ENCODE measurements at regions not wholly inside any gene's neighbourhood (a gene's known extent, or its start where the extent isn't known, plus 50 kb on each side); places are given as distances from the start of the nearest gene placed in this dataset.
A peak's percentile ranks its signal among the peaks of the same experiment; 100 is the strongest.

DNA sequence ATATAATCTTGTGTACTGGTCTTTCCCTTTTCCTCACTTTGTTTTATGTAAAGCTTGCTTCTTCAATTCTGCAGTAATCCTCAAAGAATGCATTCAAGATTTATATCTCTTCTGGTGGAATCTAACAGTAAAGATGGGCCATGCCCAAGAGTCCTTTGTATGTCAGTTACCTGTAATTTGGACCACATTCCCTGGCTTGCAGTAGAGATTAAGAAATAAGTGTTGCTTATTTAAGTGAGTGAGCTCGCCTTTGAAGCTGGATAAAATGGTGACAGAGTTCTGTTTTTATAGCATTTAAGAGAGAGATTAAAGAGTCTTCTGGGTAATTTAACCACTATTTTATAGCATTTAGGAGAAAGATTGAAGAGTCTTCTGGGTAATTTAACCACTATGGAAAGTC, 262.1 kb upstream of the ATP2B1 start:
- no peaks in the 10 kb centered on the region for H3K9me3 ChIP-seq
- TF ChIP-seq, protein P1, sequence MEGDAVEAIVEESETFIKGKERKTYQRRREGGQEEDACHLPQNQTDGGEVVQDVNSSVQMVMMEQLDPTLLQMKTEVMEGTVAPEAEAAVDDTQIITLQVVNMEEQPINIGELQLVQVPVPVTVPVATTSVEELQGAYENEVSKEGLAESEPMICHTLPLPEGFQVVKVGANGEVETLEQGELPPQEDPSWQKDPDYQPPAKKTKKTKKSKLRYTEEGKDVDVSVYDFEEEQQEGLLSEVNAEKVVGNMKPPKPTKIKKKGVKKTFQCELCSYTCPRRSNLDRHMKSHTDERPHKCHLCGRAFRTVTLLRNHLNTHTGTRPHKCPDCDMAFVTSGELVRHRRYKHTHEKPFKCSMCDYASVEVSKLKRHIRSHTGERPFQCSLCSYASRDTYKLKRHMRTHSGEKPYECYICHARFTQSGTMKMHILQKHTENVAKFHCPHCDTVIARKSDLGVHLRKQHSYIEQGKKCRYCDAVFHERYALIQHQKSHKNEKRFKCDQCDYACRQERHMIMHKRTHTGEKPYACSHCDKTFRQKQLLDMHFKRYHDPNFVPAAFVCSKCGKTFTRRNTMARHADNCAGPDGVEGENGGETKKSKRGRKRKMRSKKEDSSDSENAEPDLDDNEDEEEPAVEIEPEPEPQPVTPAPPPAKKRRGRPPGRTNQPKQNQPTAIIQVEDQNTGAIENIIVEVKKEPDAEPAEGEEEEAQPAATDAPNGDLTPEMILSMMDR (IDR thresholded peaks at IDR 0.05) = no peak
- ATAC-seq (no peak), DNase-seq (no peak)
- intact Hi-C loops (cut with DNase I, micrococcal nuclease) = no loop called here
- no peak overlapping the region for H3K4me3 ChIP-seq
- H3K4me1 ChIP-seq (ENCODE audit: low read depth) = no peaks in the 10 kb centered on the region
- no peaks in the 10 kb centered on the region for H3K36me3 ChIP-seq (ENCODE audit: low read depth)

DNA sequence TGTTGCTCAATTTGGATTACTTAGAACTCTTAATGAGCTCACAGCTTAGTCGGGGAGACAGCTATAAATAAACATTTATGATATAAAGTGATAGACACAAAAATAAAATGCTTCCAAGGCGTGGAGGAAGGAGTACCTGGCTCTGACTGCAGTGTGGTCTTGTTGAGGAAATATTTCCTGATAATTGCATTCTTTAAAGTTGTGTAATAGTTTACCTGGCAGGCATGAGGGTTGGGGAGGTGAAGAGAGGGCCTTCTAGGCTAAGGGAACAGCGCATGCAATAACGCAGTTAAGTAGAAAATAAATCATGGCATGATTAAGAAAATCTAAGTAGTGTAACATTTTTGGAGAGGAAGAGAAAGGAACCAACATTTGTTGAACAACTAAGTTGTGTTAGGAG, 260.5 kb upstream of the ATP2B1 start:
- Histone ChIP-seq H3K4me3 (no peak overlapping the region), H3K36me3 (ENCODE audit: low read depth) (no peaks in the 10 kb centered on the region), H3K4me1 (ENCODE audit: low read depth) (peaks cover 6% of the 10 kb centered on the region), H3K9me3 (no peaks in the 10 kb centered on the region)
- TF ChIP-seq, protein P1 (IDR thresholded peaks at IDR 0.05) = no peak
- no peak for ATAC-seq
- DNase-seq = no peak
- intact Hi-C loops (cut with DNase I, micrococcal nuclease) = loop anchor here in 1 of 2 donors (10.0 kb wide), 2 partner anchors 264 to 424 kb away; partner anchors contain the start of gene ATP2B1

DNA sequence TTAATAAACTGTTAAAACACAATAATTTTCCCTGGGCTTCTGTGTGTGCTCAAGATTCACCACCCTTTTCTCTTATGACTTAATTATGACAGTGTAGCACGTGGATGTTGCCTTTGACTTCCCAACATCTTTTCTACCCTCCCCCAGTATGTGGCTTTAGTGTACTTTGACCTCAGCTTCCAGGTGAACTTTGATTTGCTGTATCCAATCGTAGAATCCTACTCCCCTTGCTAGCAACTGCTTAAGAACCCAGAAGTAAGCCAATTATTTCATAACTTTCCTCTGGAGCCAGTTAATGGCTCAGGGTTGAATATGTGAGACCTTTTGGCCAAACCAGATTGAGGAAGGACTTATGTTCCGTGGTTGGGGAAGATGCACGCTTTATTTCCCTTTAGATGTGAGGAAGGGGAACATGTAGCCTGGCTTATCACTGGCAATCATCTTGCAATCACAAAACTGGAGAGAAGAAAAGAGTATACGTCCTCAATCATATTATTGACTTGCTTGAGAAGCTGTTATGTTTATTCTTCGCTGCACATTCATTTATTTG, 259.6 kb upstream of the ATP2B1 start:
- intact Hi-C loops (cut with DNase I, micrococcal nuclease) = loop anchor here in 1 of 2 donors (10.0 kb wide), 2 partner anchors 263 to 423 kb away; partner anchors contain the start of gene ATP2B1
- peak in 1 of 3 donors; percentile 44 for DNase-seq
- ATAC-seq = peak; percentile 80
- Histone ChIP-seq H3K36me3 (ENCODE audit: low read depth) (no peaks in the 10 kb centered on the region), H3K4me1 (ENCODE audit: low read depth) (peaks cover 6% of the 10 kb centered on the region), H3K9me3 (no peaks in the 10 kb centered on the region), H3K4me3 (no peak overlapping the region)
- TF ChIP-seq, protein P1 (IDR thresholded peaks at IDR 0.05) = no peak

DNA sequence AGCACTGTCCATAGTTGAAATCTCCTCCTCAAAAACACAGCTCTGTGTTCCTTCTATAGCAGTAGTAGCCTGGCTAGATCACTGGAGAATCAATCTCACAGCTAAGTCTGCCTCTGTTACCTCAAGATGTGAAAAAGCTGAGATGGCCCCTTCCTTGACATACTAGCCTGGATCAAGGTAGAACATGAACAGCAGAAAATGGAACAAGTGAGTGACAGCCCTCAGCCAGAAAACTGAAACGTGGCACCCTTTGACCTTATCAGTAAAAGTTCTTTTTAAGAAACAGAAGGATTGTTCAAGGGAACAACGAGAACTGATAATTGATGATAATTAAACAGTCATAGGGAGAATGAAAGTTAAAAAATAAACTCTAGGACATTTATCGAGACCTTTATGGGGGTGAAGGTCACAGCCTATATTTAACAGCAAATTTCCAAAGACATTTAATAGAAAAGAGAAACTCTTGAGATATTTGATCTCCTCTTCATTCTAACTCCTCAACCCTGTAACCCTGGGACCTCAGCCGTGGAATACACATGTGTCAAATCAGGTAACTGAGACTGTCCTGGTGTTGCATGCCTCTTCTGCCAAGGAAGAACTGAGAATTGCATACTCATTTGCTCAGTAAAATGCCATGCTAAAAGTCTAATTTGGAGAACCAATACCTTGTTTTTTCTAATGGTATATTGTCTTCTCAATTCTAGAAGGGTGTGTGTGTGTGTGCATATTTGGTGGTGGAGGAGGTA, 258.0 kb upstream of the ATP2B1 start:
- ATAC-seq = no peak
- peaks cover 13% of the 10 kb centered on the region for H3K4me1 ChIP-seq (ENCODE audit: low read depth)
- TF ChIP-seq, protein P1 (IDR thresholded peaks at IDR 0.05) = no peak
- intact Hi-C loops (cut with DNase I, micrococcal nuclease) = loop anchor here in 1 of 2 donors (10.0 kb wide), 2 partner anchors 262 to 422 kb away; partner anchors contain the start of gene ATP2B1
- no peak overlapping the region for H3K4me3 ChIP-seq
- no peaks in the 10 kb centered on the region for H3K36me3 ChIP-seq (ENCODE audit: low read depth)
- no peaks in the 10 kb centered on the region for H3K9me3 ChIP-seq
- DNase-seq = no peak

DNA sequence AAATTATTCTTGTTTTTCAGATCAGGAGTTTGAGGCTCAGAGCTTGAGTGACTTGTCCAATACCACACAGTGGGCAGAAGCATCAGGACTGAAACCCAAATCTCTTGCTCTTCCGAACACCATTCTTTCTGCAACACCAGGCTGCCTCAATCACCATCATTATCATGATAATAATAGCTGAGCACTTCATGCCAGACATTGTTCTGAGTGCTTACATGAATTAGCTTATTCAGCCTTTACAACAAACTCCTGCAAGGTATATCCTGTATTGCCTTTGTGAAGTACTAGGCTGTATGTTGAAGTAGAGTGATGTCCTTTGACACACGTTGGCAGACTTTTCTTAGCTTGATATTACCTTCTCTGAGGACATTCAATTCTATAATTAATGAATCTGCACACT, 257.4 kb upstream of the ATP2B1 start:
- Histone ChIP-seq H3K36me3 (ENCODE audit: low read depth) (no peaks in the 10 kb centered on the region), H3K9me3 (no peaks in the 10 kb centered on the region), H3K4me3 (no peak overlapping the region), H3K4me1 (ENCODE audit: low read depth) (peaks cover 19% of the 10 kb centered on the region)
- no peak for DNase-seq
- TF ChIP-seq, protein P1 (IDR thresholded peaks at IDR 0.05) = no peak
- no peak for ATAC-seq
- intact Hi-C loops (cut with DNase I, micrococcal nuclease) = loop anchor here in 1 of 2 donors (10.0 kb wide), 2 partner anchors 261 to 421 kb away; partner anchors contain the start of gene ATP2B1

All from mucosa of descending colon (tissue), 3 donors.